Neural progenitor cell (in vitro differentiated cells): ENCODE measurements at regions not wholly inside any gene's neighbourhood (a gene's known extent, or its start where the extent isn't known, plus 50 kb on each side); places are given as distances from the start of the nearest gene placed in this dataset.

Experiments
- CTCF ChIP-seq: fragments of 200-600 bp; sonication (generic); IDR thresholded peaks from 2 replicates; pipeline ENCODE4 v1.5.1; 2017; ENCODE audit warnings: antibody characterized with exemption, mild to moderate bottlenecking
- EZH2phosphoT487 ChIP-seq: fragments of 200-600 bp; sonication (generic); IDR thresholded peaks from 2 replicates; pipeline ENCODE4 v1.6.1; 2017; ENCODE audit warnings: antibody characterized with exemption

DNA sequence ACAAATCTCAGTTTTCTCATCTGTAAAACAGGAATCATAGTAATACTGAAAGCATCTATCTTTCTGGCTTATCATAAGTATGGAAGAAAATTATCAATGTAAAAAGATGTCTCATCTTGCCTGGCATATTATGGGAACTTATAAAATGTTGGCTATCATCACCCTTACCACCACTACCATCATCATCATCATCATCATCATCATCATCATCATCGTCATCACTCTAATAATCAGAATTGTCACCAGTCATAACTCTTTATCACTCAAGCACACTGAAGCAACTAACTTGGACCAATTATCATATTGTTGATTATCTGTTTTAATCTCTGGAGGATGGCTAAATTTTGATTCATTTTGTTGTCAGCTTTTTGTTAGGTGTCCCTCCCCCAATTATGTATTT is 825.4 kb downstream of the SORCS3 start:
- TF ChIP-seq CTCF (no peak), EZH2phosphoT487 (no peak)
